ENCODE measurements at regions not wholly inside any gene's neighbourhood (a gene's known extent, or its start where the extent isn't known, plus 50 kb on each side); places are given as distances from the start of the nearest gene placed in this dataset.

DNA sequence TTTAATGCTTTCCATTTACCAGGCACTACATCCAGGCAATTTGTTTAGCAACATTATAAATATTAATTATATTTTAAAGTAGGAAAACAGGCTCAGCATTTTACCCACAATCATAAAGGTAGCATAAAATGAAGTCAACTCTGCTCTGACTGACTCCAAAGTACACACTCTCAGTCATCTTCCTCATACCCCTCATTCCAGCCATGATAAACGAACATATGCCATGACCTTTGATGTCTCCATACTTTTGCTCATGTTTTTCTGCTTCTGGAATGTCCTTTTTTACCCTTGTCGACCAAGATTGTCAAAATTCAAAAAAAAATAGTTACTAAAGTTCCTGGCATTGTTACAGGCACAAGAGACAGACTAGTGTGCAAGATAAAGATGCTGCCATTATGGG lies 77.7 kb upstream of the SOX6 start:
- Histone ChIP-seq H3K4me3 (ENCODE audit: low read length, poor library complexity, severe bottlenecking) (no peak overlapping the region), H3K79me2 (ENCODE audit: insufficient read depth, low read length) (no peaks in the 10 kb centered on the region), H3K9me3 (ENCODE audit: insufficient read depth, low read depth, low read length) (no peaks in the 10 kb centered on the region; the same call in 1 of the 2 replicates), H4K20me1 (ENCODE audit: insufficient read depth, low read length, poor library complexity, severe bottlenecking) (no peaks in the 10 kb centered on the region), H3K36me3 (ENCODE audit: insufficient read depth, low read length) (no peaks in the 10 kb centered on the region), H3K27me3 (ENCODE audit: insufficient read depth, low read length, poor library complexity, severe bottlenecking) (no peaks in the 10 kb centered on the region), H2AFZ (ENCODE audit: low read length) (no peak overlapping the region), H3F3A (ENCODE audit: low read depth) (no peaks in the 10 kb centered on the region), H3K4me2 (ENCODE audit: low read depth, low read length, poor library complexity, severe bottlenecking) (no peak overlapping the region), H3K4me1 (ENCODE audit: insufficient read depth, low read length, poor library complexity, severe bottlenecking) (no peaks in the 10 kb centered on the region), H3K9ac (ENCODE audit: low read depth, low read length, poor library complexity, severe bottlenecking) (no peak overlapping the region), H3K9me2 (replicated peaks; ENCODE audit: low read depth, low read length) (no peaks in the 10 kb centered on the region)
- TF ChIP-seq, protein P1, sequence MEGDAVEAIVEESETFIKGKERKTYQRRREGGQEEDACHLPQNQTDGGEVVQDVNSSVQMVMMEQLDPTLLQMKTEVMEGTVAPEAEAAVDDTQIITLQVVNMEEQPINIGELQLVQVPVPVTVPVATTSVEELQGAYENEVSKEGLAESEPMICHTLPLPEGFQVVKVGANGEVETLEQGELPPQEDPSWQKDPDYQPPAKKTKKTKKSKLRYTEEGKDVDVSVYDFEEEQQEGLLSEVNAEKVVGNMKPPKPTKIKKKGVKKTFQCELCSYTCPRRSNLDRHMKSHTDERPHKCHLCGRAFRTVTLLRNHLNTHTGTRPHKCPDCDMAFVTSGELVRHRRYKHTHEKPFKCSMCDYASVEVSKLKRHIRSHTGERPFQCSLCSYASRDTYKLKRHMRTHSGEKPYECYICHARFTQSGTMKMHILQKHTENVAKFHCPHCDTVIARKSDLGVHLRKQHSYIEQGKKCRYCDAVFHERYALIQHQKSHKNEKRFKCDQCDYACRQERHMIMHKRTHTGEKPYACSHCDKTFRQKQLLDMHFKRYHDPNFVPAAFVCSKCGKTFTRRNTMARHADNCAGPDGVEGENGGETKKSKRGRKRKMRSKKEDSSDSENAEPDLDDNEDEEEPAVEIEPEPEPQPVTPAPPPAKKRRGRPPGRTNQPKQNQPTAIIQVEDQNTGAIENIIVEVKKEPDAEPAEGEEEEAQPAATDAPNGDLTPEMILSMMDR (conservative IDR thresholded peaks at IDR 0.05; ENCODE audit: low read length) = no peak
- no peak for TF ChIP-seq EZH2phosphoT487 (IDR thresholded peaks at IDR 0.05; ENCODE audit: borderline replicate concordance)

DNA sequence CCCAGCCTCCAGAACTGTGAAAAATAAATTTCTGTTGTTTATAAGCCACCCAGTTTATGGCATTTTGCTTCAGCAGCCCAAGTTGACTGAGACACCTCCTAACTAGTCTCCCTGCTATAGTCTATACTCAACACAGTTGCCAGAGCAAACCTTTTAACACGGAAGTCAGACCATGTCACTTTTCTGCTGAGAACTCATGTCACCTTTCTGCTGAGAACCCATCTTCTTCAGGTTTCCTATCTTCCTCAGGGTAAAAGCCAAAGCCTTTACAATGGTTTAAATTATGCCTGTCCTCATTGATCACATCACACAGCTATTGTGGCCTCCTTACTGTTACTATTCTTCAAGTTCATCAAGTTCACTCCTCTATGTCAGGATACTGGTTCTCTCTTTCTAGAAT lies 74.3 kb upstream of the SOX6 start:
- no peak overlapping the region for H3K9ac ChIP-seq (ENCODE audit: low read depth, low read length, poor library complexity, severe bottlenecking)
- H3K9me2 ChIP-seq (replicated peaks; ENCODE audit: low read depth, low read length) = no peaks in the 10 kb centered on the region
- H2AFZ ChIP-seq (ENCODE audit: low read length) = no peak overlapping the region
- no peaks in the 10 kb centered on the region for H3K27me3 ChIP-seq (ENCODE audit: insufficient read depth, low read length, poor library complexity, severe bottlenecking)
- H3K4me1 ChIP-seq (ENCODE audit: insufficient read depth, low read length, poor library complexity, severe bottlenecking) = no peaks in the 10 kb centered on the region
- no peaks in the 10 kb centered on the region for H3F3A ChIP-seq (ENCODE audit: low read depth)
- no peaks in the 10 kb centered on the region for H4K20me1 ChIP-seq (ENCODE audit: insufficient read depth, low read length, poor library complexity, severe bottlenecking)
- H3K4me3 ChIP-seq (ENCODE audit: low read length, poor library complexity, severe bottlenecking) = no peak overlapping the region
- H3K9me3 ChIP-seq (ENCODE audit: insufficient read depth, low read depth, low read length) = no peaks in the 10 kb centered on the region; the same call in 1 of the 2 replicates
- H3K79me2 ChIP-seq (ENCODE audit: insufficient read depth, low read length) = no peaks in the 10 kb centered on the region
- H3K4me2 ChIP-seq (ENCODE audit: low read depth, low read length, poor library complexity, severe bottlenecking) = no peak overlapping the region
- TF ChIP-seq, protein P1 (conservative IDR thresholded peaks at IDR 0.05; ENCODE audit: low read length) = no peak
- no peak for TF ChIP-seq EZH2phosphoT487 (IDR thresholded peaks at IDR 0.05; ENCODE audit: borderline replicate concordance)
- no peaks in the 10 kb centered on the region for H3K36me3 ChIP-seq (ENCODE audit: insufficient read depth, low read length)

DNA sequence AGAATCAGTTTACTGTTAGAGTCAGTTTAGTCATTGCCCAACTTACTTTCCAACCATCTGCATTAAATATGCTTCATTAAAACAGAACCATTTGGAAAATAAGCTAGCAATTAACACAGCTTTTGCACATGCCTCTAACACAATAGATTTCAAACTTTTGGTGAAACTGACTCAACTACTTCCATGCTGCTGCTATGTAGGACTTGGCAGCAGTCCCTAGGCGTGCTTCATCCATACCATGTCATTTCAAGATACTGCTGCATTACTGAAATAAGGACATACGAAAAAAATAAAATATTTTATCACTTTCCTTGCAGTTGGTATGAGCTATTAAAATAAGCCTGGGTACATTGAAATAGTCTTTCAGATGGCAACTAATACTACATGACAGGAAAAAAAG lies 65.5 kb upstream of the SOX6 start:
- Histone ChIP-seq H3K9me2 (replicated peaks; ENCODE audit: low read depth, low read length) (no peaks in the 10 kb centered on the region), H3K9me3 (ENCODE audit: insufficient read depth, low read depth, low read length) (no peaks in the 10 kb centered on the region), H3K4me2 (ENCODE audit: low read depth, low read length, poor library complexity, severe bottlenecking) (no peak overlapping the region), H2AFZ (ENCODE audit: low read length) (no peak overlapping the region), H3K4me3 (ENCODE audit: low read length, poor library complexity, severe bottlenecking) (no peak overlapping the region), H3F3A (ENCODE audit: low read depth) (no peaks in the 10 kb centered on the region), H3K9ac (ENCODE audit: low read depth, low read length, poor library complexity, severe bottlenecking) (no peak overlapping the region), H4K20me1 (ENCODE audit: insufficient read depth, low read length, poor library complexity, severe bottlenecking) (no peaks in the 10 kb centered on the region), H3K36me3 (ENCODE audit: insufficient read depth, low read length) (no peaks in the 10 kb centered on the region), H3K79me2 (ENCODE audit: insufficient read depth, low read length) (no peaks in the 10 kb centered on the region), H3K27me3 (ENCODE audit: insufficient read depth, low read length, poor library complexity, severe bottlenecking) (no peaks in the 10 kb centered on the region), H3K4me1 (ENCODE audit: insufficient read depth, low read length, poor library complexity, severe bottlenecking) (no peaks in the 10 kb centered on the region)
- TF ChIP-seq, protein P1 (conservative IDR thresholded peaks at IDR 0.05; ENCODE audit: low read length) = no peak
- TF ChIP-seq EZH2phosphoT487 (IDR thresholded peaks at IDR 0.05; ENCODE audit: borderline replicate concordance) = no peak

All from Loucy (cell line).